Lower leg skin (tissue), 4 donors: ENCODE measurements at regions not wholly inside any gene's neighbourhood (a gene's known extent, or its start where the extent isn't known, plus 50 kb on each side); places are given as distances from the start of the nearest gene placed in this dataset.

Experiments used
- DNase-seq, 2 donors: peaks; one replicate each; pipeline ENCODE4 v3.0.0-alpha.2; 2019; ENCODE audit warnings: low spot score in 2 of 2
- H3K4me3 ChIP-seq: fragments of 200-600 bp; sonication (generic); 2 replicates; pipeline ENCODE4 v1.5.1; 2017; ENCODE audit warnings: mild to moderate bottlenecking, low read depth; ENCODE audit not compliant: poor library complexity, severe bottlenecking
- POLR2A ChIP-seq, 2 donors: fragments of 450-650 bp; IDR thresholded peaks; one replicate each; pipeline ENCODE4 v1.6.1; 2016 to 2017; ENCODE audit warnings: antibody characterized with exemption in 2 of 2, mild to moderate bottlenecking in 1 of 2, moderate library complexity in 1 of 2
- WGBS, 2 donors: methylation state at CpG; one replicate each; pipeline ENCODE4 v1.1.5; 2018; 5-methylcytosine and 5-hydroxymethylcytosine counted together
- intact Hi-C: fragments of 100-400 bp; cut with DNase I; formaldehyde crosslinking; loops from one replicate; pipeline ENCODE4 v1.15.0; 2023; ENCODE audit warnings: low total_unique reads
- TF ChIP-seq, protein P1 (sequence below), 3 donors: fragments of 450-650 bp; IDR thresholded peaks; one replicate each; pipeline ENCODE4 v1.5.1; 2016; ENCODE audit warnings: antibody characterized with exemption in 3 of 3, mild to moderate bottlenecking in 3 of 3, moderate library complexity in 2 of 3

DNA sequence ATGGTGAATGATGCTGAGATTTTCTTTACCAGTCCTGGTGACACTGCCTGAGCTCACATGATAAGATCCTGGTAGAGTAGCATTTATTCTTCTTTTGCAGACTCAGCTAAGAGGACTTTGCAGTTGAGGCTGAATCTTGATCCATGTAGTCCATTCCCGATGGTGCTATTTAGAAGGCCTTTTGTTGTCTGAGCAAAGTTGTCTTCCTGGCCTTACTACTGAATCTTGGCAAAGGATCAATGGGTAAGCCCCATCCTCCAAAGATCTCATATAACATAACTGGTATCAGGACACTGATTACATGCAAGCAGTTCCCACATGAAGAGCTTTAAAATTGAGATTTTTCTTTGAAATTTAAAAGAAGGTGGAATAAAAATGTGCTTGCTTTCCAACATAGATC lies 291.6 kb downstream of the SOX4 start:
- no peak for DNase-seq
- no peak overlapping the region for H3K4me3 ChIP-seq
- intact Hi-C loops, result no loop called here
- TF ChIP-seq POLR2A (IDR thresholded peaks at IDR 0.05), result no peak
- TF ChIP-seq, protein P1, sequence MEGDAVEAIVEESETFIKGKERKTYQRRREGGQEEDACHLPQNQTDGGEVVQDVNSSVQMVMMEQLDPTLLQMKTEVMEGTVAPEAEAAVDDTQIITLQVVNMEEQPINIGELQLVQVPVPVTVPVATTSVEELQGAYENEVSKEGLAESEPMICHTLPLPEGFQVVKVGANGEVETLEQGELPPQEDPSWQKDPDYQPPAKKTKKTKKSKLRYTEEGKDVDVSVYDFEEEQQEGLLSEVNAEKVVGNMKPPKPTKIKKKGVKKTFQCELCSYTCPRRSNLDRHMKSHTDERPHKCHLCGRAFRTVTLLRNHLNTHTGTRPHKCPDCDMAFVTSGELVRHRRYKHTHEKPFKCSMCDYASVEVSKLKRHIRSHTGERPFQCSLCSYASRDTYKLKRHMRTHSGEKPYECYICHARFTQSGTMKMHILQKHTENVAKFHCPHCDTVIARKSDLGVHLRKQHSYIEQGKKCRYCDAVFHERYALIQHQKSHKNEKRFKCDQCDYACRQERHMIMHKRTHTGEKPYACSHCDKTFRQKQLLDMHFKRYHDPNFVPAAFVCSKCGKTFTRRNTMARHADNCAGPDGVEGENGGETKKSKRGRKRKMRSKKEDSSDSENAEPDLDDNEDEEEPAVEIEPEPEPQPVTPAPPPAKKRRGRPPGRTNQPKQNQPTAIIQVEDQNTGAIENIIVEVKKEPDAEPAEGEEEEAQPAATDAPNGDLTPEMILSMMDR (IDR thresholded peaks at IDR 0.05), result no peak
- 68 to 69% methylated on average over 1 of the region's 1 CpG for WGBS, 2 donors

DNA sequence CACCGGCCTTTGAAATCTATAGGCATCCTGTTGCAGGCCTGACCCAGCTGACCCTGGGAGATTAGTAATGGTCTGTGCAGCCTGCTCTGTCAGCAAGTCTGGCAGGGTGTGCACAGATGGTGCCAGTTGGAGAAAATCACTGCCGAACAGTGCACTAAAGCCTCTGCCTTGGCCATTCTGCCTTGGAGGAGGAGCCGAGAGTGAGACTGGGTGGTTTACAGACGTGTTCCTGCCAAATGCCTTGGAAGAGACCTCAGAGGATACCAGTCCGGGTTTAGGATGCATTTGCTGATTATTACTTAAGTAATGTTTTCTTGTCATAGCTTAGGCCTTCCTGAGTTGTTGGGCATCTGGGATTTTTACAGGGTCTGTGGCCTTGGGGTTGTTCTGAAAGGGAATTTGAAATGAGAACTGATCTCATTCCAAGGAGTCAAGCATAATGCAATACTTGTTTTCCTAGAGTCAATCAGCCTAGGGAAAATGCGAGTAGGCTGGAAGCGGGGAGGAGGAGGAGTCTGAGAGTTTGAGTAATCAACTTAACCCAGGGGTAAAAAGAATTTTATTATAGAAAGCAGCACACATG lies 292.1 kb downstream of the SOX4 start:
- peak in 1 of 2 donors; percentile 27 for DNase-seq
- TF ChIP-seq POLR2A (IDR thresholded peaks at IDR 0.05), result no peak
- TF ChIP-seq, protein P1 (IDR thresholded peaks at IDR 0.05), result no peak
- intact Hi-C loops, result no loop called here
- no peak overlapping the region for H3K4me3 ChIP-seq
- WGBS, 2 donors, result 32 to 40% methylated on average over 7 of the region's 7 CpGs

DNA sequence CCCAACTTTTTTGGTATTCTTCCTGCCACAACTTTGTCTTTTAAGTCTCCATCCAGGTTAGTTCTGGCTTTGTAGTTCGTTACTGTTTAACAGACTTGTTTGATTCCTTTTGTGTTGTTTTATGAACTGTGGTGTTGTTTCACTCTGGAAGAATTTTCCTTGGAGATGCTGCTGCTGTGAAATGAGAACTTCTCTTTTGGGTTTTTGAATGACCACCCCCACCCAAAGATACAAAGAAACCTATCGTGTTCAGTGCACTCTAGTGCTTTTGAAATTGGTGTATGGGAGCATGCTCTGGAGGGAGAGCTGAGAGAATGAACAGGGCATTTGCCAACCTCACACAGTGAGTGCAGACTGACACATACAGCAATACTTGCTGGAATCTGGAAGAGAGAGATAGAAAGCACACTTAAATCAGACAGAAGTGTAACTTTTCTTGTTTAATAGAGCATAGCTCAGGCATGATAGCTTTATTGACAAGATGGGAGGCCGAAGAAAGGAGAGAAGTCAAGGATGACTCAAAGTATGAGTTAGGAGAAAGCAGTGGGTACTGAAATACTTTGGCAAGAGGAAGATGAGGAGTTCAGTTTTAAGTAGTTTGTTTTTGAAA lies 293.1 kb downstream of the SOX4 start:
- intact Hi-C loops, result no loop called here
- TF ChIP-seq POLR2A (IDR thresholded peaks at IDR 0.05), result no peak
- TF ChIP-seq, protein P1 (IDR thresholded peaks at IDR 0.05), result no peak
- 77 to 79% methylated on average over 3 of the region's 3 CpGs for whole genome bisulfite sequencing, 2 donors

DNA sequence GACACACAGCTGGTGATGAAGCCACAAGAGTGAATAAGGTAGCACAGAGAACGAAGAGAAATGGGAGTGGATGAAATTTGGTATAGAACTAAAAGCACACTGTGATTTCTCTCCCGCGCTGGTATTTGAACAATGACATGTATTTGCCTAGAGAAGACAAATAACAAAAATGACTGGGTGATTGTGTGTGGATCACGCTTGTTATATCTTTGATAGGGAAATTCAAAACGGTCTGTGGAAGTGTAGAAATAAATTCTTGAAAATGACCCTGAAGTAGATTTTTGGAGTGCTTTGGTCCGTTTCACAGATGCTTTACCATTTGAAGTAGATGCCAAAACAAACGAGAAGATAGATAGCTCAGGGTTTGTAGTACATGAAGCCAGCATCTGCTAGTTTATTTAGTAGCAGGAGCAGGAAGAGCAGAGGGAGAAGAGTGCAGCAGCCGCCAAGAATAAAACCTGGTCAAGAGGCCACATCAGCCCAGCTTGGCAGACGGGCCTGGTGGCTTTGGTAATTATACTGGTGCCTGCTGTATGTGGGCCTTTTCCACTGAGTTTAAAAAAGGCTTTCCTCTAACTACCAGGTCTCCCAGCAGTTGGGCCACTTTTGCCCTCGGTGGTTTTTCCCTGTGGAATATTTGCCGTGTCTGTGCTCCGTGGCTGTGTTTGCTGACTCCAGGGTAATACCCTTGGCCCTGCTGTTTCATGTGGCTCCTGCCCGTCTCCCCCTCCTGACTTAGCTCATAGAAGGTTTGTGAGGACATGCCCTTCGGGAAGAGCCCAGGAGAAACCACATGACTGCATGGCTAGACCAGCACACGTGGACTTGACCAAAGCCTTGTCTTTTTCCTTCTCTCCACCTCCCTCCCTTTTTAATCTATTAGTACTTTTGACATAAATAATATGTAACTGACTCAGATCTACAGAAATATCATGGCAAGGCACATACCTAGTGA lies 294.0 kb downstream of the SOX4 start:
- WGBS, 2 donors, result 79 to 83% methylated on average over 15 of the region's 15 CpGs
- no peak for DNase-seq
- intact Hi-C loops, result no loop called here
- H3K4me3 ChIP-seq, result no peak overlapping the region
- TF ChIP-seq, protein P1 (IDR thresholded peaks at IDR 0.05), result no peak
- no peak for TF ChIP-seq POLR2A (IDR thresholded peaks at IDR 0.05)

More for the DNA sequence above, 293.1 kb downstream of the SOX4 start:
- DNase-seq, result no peak
- no peak overlapping the region for H3K4me3 ChIP-seq

DNA sequence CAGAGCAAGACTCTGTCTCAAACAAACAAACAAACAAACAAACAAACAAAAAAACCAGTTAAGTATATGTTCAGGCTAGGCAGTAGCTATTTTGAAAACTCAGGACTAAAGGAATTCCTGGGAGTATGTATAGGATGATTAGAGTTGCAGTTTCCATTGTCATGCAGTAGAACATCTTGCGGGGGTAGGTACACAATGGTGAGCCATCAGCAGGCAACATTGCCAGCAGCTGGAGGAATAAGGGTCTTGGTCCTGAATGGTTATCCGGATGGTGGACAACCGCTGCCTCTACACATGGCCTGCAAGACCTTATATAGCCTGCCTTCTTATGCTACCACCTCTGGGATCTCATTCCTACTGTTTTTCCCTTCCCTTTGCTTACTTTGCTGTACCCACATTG lies 297.5 kb downstream of the SOX4 start:
- intact Hi-C loops, result no loop called here
- no peak overlapping the region for H3K4me3 ChIP-seq
- no peak for DNase-seq
- 65 to 80% methylated on average over 3 of the region's 3 CpGs for WGBS, 2 donors
- TF ChIP-seq POLR2A (IDR thresholded peaks at IDR 0.05), result no peak
- TF ChIP-seq, protein P1 (IDR thresholded peaks at IDR 0.05), result no peak
